ENCODE measurements at regions not wholly inside any gene's neighbourhood (a gene's known extent, or its start where the extent isn't known, plus 50 kb on each side); places are given as distances from the start of the nearest gene placed in this dataset.

DNA sequence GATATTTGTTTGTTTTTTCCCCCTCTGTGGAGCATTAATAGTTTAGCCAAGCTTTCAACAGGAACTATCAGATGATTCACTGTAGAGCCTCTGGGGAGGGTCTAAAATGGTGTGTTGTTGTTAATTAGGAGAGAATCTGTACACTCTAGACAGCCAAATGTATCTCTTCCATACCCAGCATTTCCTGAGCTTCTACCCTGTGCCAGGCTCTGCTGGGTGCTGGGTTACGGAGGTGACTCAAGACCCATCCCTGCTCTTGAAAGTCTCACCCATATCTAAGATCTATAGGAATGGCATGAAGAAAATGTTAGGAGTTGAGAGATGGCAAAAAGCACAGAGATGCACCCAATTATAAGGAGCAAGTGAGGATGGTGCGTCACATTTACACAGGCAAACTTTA lies 245.8 kb downstream of the C12orf75 start:
- RAD21 ChIA-PET (ENCODE audit: unreplicated experiment): no interaction called here
- POLR2A ChIA-PET: interaction anchor here (0.6 kb wide), 1 partner anchor 163 kb away, joined by 3 read pairs; no protein-coding TSS in a partner anchor
- intact Hi-C loops (cut with micrococcal nuclease; ENCODE audit: unreplicated experiment): no loop called here
- no peaks in the 10 kb centered on the region for H3K79me2 ChIP-seq (ENCODE audit: control insufficient read depth, insufficient read depth, low read length)
- no peak for DNase-seq (ENCODE audit: low read depth, low spot score)
- no peak for FAIRE-seq
- no TSS peak for BruUV-seq (replicated peaks)
- WGBS (ENCODE audit: insufficient coverage, insufficient replicate concordance, low lambda C conversion rate, missing lambda C conversion rate): 21% methylated on average over 2 of the region's 2 CpGs
- in situ Hi-C loops (cut with MboI): no loop called here
- no peak overlapping the region for H2AFZ ChIP-seq (ENCODE audit: control insufficient read depth, low read depth, low read length)
- H3K4me1 ChIP-seq (ENCODE audit: control insufficient read depth, insufficient read depth, low read length): no peaks in the 10 kb centered on the region
- no peaks in the 10 kb centered on the region for H3K36me3 ChIP-seq (ENCODE audit: control insufficient read depth in 2 of 2, insufficient read depth in 2 of 2, low read length in 1 of 2)
- no peaks in the 10 kb centered on the region for H3K27me3 ChIP-seq (replicated peaks in 1 of 2; ENCODE audit: control insufficient read depth in 2 of 2, insufficient read depth in 2 of 2, low read length in 1 of 2)
- no peaks in the 10 kb centered on the region for H4K20me1 ChIP-seq (ENCODE audit: control insufficient read depth, insufficient read depth)
- H3K4me2 ChIP-seq (ENCODE audit: control insufficient read depth, insufficient read depth): no peak overlapping the region
- SMC1A ChIA-PET (ENCODE audit: uncharacterized antibody, unreplicated experiment): no interaction called here
- no peak for ATAC-seq
- CTCF ChIA-PET: no interaction called here
- no peaks in the 10 kb centered on the region for H3K9me3 ChIP-seq (replicated peaks; ENCODE audit: control insufficient read depth, insufficient read depth, low read length)
- no peak overlapping the region for H3K9ac ChIP-seq (ENCODE audit: control insufficient read depth, insufficient read depth, low read length)
- H3K27ac ChIP-seq (ENCODE audit: control insufficient read depth, insufficient read depth): no peak overlapping the region
- no peak overlapping the region for H3K4me3 ChIP-seq
- TF ChIP-seq ASH2L (IDR thresholded peaks at IDR 0.05; ENCODE audit: borderline replicate concordance, low read depth): no peak
- TF ChIP-seq EGR1 (IDR thresholded peaks at IDR 0.05; ENCODE audit: borderline replicate concordance in 1 of 2, low read depth in 2 of 2, low read length in 2 of 2): no peak
- no peak for TF ChIP-seq FOS (IDR thresholded peaks at IDR 0.05; ENCODE audit: borderline replicate concordance, extremely low read depth, insufficient read length)
- TF ChIP-seq BRCA1 (IDR thresholded peaks at IDR 0.05; ENCODE audit: low read depth, low read length): no peak
- TF ChIP-seq CHD4 (IDR thresholded peaks at IDR 0.05): no peak
- TF ChIP-seq, protein P1, sequence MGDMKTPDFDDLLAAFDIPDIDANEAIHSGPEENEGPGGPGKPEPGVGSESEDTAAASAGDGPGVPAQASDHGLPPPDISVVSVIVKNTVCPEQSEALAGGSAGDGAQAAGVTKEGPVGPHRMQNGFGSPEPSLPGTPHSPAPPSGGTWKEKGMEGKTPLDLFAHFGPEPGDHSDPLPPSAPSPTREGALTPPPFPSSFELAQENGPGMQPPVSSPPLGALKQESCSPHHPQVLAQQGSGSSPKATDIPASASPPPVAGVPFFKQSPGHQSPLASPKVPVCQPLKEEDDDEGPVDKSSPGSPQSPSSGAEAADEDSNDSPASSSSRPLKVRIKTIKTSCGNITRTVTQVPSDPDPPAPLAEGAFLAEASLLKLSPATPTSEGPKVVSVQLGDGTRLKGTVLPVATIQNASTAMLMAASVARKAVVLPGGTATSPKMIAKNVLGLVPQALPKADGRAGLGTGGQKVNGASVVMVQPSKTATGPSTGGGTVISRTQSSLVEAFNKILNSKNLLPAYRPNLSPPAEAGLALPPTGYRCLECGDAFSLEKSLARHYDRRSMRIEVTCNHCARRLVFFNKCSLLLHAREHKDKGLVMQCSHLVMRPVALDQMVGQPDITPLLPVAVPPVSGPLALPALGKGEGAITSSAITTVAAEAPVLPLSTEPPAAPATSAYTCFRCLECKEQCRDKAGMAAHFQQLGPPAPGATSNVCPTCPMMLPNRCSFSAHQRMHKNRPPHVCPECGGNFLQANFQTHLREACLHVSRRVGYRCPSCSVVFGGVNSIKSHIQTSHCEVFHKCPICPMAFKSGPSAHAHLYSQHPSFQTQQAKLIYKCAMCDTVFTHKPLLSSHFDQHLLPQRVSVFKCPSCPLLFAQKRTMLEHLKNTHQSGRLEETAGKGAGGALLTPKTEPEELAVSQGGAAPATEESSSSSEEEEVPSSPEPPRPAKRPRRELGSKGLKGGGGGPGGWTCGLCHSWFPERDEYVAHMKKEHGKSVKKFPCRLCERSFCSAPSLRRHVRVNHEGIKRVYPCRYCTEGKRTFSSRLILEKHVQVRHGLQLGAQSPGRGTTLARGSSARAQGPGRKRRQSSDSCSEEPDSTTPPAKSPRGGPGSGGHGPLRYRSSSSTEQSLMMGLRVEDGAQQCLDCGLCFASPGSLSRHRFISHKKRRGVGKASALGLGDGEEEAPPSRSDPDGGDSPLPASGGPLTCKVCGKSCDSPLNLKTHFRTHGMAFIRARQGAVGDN (IDR thresholded peaks at IDR 0.05): no peak
- TF ChIP-seq, protein P2, sequence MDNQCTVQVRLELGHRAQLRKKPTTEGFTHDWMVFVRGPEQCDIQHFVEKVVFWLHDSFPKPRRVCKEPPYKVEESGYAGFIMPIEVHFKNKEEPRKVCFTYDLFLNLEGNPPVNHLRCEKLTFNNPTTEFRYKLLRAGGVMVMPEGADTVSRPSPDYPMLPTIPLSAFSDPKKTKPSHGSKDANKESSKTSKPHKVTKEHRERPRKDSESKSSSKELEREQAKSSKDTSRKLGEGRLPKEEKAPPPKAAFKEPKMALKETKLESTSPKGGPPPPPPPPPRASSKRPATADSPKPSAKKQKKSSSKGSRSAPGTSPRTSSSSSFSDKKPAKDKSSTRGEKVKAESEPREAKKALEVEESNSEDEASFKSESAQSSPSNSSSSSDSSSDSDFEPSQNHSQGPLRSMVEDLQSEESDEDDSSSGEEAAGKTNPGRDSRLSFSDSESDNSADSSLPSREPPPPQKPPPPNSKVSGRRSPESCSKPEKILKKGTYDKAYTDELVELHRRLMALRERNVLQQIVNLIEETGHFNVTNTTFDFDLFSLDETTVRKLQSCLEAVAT (IDR thresholded peaks at IDR 0.05): no peak
- TF ChIP-seq ZNF622 (IDR thresholded peaks at IDR 0.05): no peak
- no peak for TF ChIP-seq ATF7 (IDR thresholded peaks at IDR 0.05; ENCODE audit: low read depth)
- TF ChIP-seq, protein P3, sequence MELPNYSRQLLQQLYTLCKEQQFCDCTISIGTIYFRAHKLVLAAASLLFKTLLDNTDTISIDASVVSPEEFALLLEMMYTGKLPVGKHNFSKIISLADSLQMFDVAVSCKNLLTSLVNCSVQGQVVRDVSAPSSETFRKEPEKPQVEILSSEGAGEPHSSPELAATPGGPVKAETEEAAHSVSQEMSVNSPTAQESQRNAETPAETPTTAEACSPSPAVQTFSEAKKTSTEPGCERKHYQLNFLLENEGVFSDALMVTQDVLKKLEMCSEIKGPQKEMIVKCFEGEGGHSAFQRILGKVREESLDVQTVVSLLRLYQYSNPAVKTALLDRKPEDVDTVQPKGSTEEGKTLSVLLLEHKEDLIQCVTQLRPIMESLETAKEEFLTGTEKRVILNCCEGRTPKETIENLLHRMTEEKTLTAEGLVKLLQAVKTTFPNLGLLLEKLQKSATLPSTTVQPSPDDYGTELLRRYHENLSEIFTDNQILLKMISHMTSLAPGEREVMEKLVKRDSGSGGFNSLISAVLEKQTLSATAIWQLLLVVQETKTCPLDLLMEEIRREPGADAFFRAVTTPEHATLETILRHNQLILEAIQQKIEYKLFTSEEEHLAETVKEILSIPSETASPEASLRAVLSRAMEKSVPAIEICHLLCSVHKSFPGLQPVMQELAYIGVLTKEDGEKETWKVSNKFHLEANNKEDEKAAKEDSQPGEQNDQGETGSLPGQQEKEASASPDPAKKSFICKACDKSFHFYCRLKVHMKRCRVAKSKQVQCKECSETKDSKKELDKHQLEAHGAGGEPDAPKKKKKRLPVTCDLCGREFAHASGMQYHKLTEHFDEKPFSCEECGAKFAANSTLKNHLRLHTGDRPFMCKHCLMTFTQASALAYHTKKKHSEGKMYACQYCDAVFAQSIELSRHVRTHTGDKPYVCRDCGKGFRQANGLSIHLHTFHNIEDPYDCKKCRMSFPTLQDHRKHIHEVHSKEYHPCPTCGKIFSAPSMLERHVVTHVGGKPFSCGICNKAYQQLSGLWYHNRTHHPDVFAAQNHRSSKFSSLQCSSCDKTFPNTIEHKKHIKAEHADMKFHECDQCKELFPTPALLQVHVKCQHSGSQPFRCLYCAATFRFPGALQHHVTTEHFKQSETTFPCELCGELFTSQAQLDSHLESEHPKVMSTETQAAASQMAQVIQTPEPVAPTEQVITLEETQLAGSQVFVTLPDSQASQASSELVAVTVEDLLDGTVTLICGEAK (IDR thresholded peaks at IDR 0.05; ENCODE audit: borderline replicate concordance): no peak
- TF ChIP-seq, protein P4, sequence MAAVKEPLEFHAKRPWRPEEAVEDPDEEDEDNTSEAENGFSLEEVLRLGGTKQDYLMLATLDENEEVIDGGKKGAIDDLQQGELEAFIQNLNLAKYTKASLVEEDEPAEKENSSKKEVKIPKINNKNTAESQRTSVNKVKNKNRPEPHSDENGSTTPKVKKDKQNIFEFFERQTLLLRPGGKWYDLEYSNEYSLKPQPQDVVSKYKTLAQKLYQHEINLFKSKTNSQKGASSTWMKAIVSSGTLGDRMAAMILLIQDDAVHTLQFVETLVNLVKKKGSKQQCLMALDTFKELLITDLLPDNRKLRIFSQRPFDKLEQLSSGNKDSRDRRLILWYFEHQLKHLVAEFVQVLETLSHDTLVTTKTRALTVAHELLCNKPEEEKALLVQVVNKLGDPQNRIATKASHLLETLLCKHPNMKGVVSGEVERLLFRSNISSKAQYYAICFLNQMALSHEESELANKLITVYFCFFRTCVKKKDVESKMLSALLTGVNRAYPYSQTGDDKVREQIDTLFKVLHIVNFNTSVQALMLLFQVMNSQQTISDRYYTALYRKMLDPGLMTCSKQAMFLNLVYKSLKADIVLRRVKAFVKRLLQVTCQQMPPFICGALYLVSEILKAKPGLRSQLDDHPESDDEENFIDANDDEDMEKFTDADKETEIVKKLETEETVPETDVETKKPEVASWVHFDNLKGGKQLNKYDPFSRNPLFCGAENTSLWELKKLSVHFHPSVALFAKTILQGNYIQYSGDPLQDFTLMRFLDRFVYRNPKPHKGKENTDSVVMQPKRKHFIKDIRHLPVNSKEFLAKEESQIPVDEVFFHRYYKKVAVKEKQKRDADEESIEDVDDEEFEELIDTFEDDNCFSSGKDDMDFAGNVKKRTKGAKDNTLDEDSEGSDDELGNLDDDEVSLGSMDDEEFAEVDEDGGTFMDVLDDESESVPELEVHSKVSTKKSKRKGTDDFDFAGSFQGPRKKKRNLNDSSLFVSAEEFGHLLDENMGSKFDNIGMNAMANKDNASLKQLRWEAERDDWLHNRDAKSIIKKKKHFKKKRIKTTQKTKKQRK (IDR thresholded peaks at IDR 0.05; ENCODE audit: low read depth, low read length): no peak
- no peak for TF ChIP-seq RELA (IDR thresholded peaks at IDR 0.05; ENCODE audit: borderline replicate concordance, partially characterized antibody)
